Muscle of leg (tissue), 3 donors: ENCODE measurements at regions not wholly inside any gene's neighbourhood (a gene's known extent, or its start where the extent isn't known, plus 50 kb on each side); places are given as distances from the start of the nearest gene placed in this dataset.
A peak's percentile ranks its signal among the peaks of the same experiment; 100 is the strongest.

ENCODE experiments used
- DNase-seq: peaks from one replicate; pipeline ENCODE4 v3.0.0; 2013
- H3K27ac ChIP-seq: one replicate; pipeline ENCODE4 v1.5.1; 2013; ENCODE audit warnings: mild to moderate bottlenecking, low read length, control low read depth
- H3K27me3 ChIP-seq: one replicate; pipeline ENCODE4 v1.6.1; 2013; ENCODE audit warnings: low read length; ENCODE audit not compliant: control insufficient read depth, insufficient read depth
- H3K36me3 ChIP-seq: one replicate; pipeline ENCODE4 v1.6.1; 2013; ENCODE audit warnings: low read length; ENCODE audit not compliant: control insufficient read depth, insufficient read depth
- H3K4me1 ChIP-seq: one replicate; pipeline ENCODE4 v1.6.1; 2013; ENCODE audit warnings: low read length; ENCODE audit not compliant: control insufficient read depth, insufficient read depth
- H3K4me3 ChIP-seq: one replicate; pipeline ENCODE4 v1.5.1; 2013; ENCODE audit warnings: low read length, control low read depth
- H3K9me3 ChIP-seq: replicated peaks from 2 replicates; pipeline ENCODE4 v1.6.1; 2013; ENCODE audit warnings: low read depth, low read length; ENCODE audit not compliant: control insufficient read depth
- WGBS: methylation state at CpG from one replicate; pipeline ENCODE4 v1.1.5; 2013; ENCODE audit warnings: missing lambda C conversion rate; ENCODE audit not compliant: insufficient coverage; 5-methylcytosine and 5-hydroxymethylcytosine counted together

DNA sequence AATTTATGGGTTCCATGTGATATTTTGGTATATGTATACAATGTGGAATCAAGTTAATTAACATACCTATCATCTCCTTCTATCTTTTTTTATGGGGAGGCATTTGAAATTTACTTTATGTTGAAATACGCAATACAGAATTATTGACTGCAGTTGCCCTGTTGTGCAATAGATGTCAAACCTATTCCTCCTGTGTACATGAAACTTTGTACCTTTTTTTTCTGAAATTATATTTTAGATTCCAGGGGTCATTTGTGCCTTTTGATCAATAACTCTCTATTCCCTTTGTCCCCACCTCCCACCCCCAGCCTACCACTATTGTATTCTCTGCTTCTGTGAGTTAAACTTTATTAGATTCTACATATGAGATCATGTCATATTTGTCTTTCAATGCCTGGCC, 369.9 kb downstream of the FSIP2 start:
- Histone ChIP-seq H3K27ac (no peak overlapping the region), H3K27me3 (no peaks in the 10 kb centered on the region), H3K4me1 (no peaks in the 10 kb centered on the region), H3K4me3 (no peak overlapping the region), H3K36me3 (no peaks in the 10 kb centered on the region), H3K9me3 (no peaks in the 10 kb centered on the region)
- no CpG with 5 or more reads among the region's 1 CpG for WGBS
- no peak for DNase-seq

DNA sequence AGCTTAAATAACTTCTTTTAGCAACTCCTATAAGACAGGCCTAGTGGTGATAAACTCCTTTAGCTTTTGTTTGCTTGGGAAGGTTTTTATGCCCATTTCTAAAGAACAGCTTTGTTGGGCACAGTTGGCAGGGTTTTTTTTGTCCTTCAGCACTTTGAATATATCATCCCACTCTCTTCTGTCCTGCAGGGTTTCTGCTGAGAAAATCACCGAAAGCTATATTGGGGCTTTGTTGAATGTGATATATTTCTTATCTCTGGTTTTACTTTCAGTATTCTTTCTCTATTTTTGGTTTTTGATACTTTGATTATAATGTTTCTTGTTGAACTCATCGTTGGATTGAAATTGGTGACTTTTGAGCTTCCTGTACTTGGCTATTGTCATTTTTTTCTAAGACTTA, 372.8 kb upstream of the ZC3H15 start:
- DNase-seq = no peak

DNA sequence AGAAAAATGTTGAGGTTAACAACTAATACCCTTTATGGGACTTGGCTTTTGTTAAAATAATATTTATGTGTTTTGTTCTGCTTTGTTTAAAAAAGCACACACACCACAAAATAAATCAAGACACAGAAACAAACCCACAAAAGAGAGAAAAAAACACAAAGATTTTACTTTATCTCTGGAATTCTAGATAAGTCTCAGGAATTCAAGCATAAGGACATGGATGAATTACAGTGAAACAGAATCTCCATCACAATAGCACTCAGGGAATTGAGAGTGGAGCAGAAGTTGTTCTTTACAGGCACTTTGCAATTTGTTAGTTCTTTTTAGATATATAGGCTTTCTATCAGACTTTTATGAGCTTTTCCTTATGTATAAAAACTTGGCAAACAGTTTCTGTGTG, 360.9 kb upstream of the ZC3H15 start:
- no peaks in the 10 kb centered on the region for H3K27me3 ChIP-seq

More for the DNA sequence above, 372.8 kb upstream of the ZC3H15 start:
- Histone ChIP-seq H3K4me3 (no peak overlapping the region), H3K27ac (no peak overlapping the region), H3K9me3 (peaks cover 3% of the 10 kb centered on the region), H3K36me3 (no peaks in the 10 kb centered on the region), H3K4me1 (no peaks in the 10 kb centered on the region), H3K27me3 (no peaks in the 10 kb centered on the region)
- WGBS = no CpG with 5 or more reads among the region's 2 CpGs

DNA sequence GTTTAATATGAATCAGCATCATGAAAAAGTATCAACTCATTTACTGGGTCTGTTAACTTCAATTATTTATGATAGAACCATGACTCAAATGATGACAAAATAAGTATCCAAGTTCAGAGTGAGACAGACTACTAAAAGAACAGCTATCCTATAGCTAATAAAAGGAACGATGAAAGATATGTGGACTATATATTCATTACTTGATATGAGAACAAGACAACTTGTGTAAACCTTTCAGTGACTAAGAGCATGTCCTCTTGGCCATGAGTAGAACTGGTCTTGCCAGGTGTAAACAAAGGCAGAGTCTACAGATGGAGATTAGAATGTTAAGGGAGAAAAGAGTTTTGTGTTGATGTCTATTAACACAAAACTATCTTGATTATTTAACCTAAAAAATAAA, 360.4 kb upstream of the ZC3H15 start:
- DNase-seq = no peak
- H3K9me3 ChIP-seq = no peaks in the 10 kb centered on the region
- no peak overlapping the region for H3K27ac ChIP-seq
- no peaks in the 10 kb centered on the region for H3K4me1 ChIP-seq
- H3K4me3 ChIP-seq = no peak overlapping the region
- H3K36me3 ChIP-seq = no peaks in the 10 kb centered on the region
- WGBS = no CpG with 5 or more reads among the region's 1 CpG
- no peaks in the 10 kb centered on the region for H3K27me3 ChIP-seq

More for the DNA sequence above, 360.9 kb upstream of the ZC3H15 start:
- Histone ChIP-seq H3K36me3 (no peaks in the 10 kb centered on the region), H3K27ac (no peak overlapping the region), H3K4me1 (no peaks in the 10 kb centered on the region), H3K9me3 (no peaks in the 10 kb centered on the region), H3K4me3 (no peak overlapping the region)
- no peak for DNase-seq

DNA sequence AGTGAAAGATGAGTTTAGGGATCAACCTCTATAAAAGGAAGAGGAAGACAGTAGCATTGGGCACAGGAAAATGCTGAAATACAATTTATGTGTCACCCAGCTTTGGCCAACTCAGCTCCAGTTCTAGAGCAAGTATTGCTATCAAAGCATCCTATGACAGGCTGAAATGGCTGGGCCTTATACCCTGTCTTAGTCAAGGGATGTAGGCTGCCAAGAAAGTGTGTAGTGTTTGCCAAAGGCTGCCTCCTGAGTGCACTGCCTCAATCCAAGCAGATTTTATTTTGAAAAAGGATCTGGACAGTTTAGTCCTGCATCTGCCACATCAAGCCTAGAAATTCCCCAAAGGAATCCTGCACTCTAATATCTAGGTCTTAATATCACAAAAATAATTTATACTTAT, 359.9 kb upstream of the ZC3H15 start:
- H3K4me3 ChIP-seq = no peak overlapping the region
- H3K4me1 ChIP-seq = no peaks in the 10 kb centered on the region
- DNase-seq = peak; percentile 43
- no peaks in the 10 kb centered on the region for H3K9me3 ChIP-seq
- H3K27ac ChIP-seq = no peak overlapping the region
- H3K27me3 ChIP-seq = no peaks in the 10 kb centered on the region
- no peaks in the 10 kb centered on the region for H3K36me3 ChIP-seq

DNA sequence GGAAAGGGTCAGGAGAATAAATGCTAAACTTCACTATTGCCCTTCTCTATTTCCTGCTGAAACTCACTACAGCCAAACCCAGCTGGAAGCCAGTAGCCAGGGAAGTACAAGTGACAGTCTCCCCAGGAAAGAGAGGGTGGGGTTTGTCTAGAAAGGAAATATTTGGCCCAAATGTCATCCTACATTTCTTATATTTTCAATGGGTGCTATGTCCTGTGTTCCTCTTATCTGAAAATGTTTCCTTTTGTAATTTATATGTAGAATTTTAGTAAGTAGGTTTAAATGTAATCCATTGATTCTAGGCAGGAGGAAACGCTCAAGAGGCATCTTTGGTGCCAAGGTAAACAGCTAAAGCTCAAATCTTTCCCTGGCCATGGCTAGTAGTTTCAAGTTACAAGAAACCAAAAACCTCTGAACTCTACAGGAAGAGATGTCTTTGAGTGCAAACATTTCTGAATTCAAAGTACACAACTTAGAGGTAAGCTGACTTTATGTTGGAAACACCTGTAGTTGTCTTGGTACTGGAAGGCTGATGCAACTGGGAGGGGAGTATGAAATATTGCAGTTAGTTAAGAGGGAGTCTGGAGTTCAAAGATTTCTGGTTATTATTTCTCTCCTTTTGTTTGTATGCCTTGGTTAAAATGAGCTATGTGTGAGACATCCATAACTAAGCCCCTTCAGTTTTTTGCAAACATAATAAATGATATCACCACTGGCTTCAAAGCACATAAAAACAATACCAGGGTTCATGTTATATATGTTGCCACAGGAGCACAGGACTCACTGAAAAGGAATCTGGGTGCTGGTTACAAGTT, 356.1 kb upstream of the ZC3H15 start:
- no peaks in the 10 kb centered on the region for H3K27me3 ChIP-seq
- H3K4me3 ChIP-seq = no peak overlapping the region
- WGBS = no CpG with 5 or more reads among the region's 1 CpG
- H3K9me3 ChIP-seq = no peaks in the 10 kb centered on the region
- H3K4me1 ChIP-seq = no peaks in the 10 kb centered on the region
- no peak for DNase-seq
- H3K27ac ChIP-seq = no peak overlapping the region
- no peaks in the 10 kb centered on the region for H3K36me3 ChIP-seq

DNA sequence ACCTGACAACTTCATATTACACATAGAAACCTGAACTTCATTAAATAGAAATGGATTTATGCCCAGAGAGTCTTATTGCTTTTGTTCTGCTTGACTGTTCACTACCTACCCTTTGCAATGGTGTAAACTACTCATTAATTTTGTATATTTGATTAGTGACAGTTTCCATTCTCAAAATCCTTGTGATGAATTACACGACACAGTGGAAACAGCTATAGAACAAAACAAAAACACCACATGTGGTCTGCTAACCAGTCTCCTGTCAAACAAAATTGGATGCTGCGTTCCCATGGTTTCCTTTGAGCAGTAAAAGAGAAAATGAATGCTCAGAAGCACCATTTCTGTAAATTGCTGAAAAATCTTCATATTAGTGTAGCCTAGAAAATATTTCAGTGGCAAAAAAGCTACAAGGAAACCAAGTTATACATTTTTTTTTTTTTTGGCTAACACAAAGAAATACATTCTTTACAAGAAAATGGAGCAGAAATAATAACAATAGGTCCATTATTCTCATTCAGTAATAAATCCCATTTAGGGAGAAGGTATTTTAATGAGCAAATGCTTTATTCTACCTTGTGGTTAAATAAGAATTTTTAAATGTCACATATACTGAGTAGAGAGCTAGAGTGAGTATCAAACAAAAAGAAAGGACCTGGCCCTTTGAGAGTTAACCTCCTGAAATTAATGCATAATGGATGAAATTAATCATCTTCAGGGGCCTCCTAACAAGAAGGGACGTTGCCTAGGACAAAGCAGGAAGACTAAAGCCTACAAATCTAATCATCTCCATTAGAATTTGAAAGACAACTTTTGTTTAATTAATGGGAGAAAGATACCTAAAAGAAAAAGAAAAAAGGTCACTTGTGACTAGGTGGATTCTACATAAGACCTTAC, 355.1 kb upstream of the ZC3H15 start:
- no CpG with 5 or more reads among the region's 3 CpGs for WGBS
- Histone ChIP-seq H3K4me1 (no peaks in the 10 kb centered on the region), H3K36me3 (no peaks in the 10 kb centered on the region), H3K4me3 (no peak overlapping the region), H3K27me3 (no peaks in the 10 kb centered on the region), H3K27ac (no peak overlapping the region), H3K9me3 (no peaks in the 10 kb centered on the region)
- no peak for DNase-seq

DNA sequence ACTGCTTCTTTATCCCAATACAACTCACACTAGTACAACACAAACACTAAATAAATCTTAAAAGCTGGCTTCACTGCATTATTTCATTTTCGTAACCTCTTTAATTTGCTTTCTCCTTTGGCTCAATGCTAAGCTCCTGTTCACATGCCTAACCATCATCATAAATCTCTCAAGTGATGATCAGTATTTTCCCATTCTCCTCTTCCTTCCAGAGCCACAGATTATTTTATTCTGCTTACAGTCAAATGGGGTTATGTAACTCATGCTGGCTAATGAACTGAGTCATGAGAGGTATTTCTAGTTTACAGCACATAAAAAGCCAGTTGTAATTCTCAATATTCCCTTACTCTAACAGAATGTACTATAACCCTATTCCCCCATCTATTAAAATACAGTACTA, 350.4 kb upstream of the ZC3H15 start:
- WGBS = no CpG with 5 or more reads among the region's 1 CpG
- H3K4me3 ChIP-seq = no peak overlapping the region
- no peaks in the 10 kb centered on the region for H3K4me1 ChIP-seq
- H3K27me3 ChIP-seq = no peaks in the 10 kb centered on the region
- no peaks in the 10 kb centered on the region for H3K9me3 ChIP-seq
- peak; percentile 89 for DNase-seq
- no peaks in the 10 kb centered on the region for H3K36me3 ChIP-seq
- no peak overlapping the region for H3K27ac ChIP-seq

DNA sequence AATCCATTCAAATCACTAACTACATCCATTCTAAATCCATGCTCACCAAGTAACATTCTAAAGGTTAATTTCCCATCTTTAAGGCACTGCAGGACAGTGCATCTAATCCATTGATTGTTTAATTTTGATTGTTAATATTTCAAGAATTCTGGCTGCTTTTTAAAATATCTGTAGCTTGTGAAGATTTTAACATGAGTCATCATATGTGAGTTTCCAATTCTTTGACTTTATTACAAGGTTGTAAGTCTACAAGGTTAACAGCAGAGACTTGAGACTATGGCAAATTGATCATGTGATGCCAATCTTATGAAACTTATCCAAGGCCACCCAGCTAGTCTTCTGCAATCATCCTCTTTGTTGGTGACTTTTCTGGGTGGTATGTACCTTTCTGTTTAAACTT, 349.2 kb upstream of the ZC3H15 start:
- DNase-seq = no peak
- Histone ChIP-seq H3K36me3 (no peaks in the 10 kb centered on the region), H3K27me3 (no peaks in the 10 kb centered on the region), H3K9me3 (no peaks in the 10 kb centered on the region), H3K4me1 (no peaks in the 10 kb centered on the region), H3K4me3 (no peak overlapping the region), H3K27ac (no peak overlapping the region)

DNA sequence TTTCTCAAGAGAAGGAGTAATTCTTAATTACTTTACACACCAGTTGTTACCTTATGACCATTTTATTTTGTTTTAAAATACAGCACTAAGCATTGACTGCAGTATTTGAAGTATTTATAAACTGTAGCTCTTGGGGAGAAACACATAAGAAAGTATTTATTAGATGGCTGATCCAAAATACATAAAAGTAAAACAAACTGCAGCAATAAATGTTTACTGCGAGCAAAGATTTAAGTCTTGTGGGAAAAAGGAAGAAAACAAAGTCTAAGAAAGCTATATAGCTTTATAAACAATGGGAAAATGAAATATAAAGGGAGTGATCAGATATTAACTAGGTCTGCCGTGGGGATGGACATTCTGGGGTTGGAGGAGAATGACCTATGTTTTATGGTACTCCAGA, 347.2 kb upstream of the ZC3H15 start:
- Histone ChIP-seq H3K9me3 (no peaks in the 10 kb centered on the region), H3K27me3 (no peaks in the 10 kb centered on the region), H3K4me1 (no peaks in the 10 kb centered on the region), H3K36me3 (no peaks in the 10 kb centered on the region), H3K27ac (no peak overlapping the region), H3K4me3 (no peak overlapping the region)
- no CpG with 5 or more reads among the region's 2 CpGs for WGBS
- DNase-seq = peak; percentile 43
